Activated naive CD8-positive, alpha-beta T cell treated with anti-CD3 and anti-CD28 coated beads for 36 hours (primary cell): ENCODE measurements at regions not wholly inside any gene's neighbourhood (a gene's known extent, or its start where the extent isn't known, plus 50 kb on each side); places are given as distances from the start of the nearest gene placed in this dataset.

Experiments
- DNase-seq: peaks from one replicate; pipeline ENCODE4 v3.0.0; 2021
- H3K27ac Mint-ChIP-seq: one replicate; pipeline ENCODE4 v1.8.0; 2022; ENCODE audit warnings: mild to moderate bottlenecking, moderate library complexity, mixed read lengths
- H3K27me3 Mint-ChIP-seq: one replicate; pipeline ENCODE4 v1.8.0; 2022; ENCODE audit warnings: mild to moderate bottlenecking, mixed read lengths
- H3K36me3 Mint-ChIP-seq: one replicate; pipeline ENCODE4 v1.8.0; 2021; ENCODE audit warnings: mild to moderate bottlenecking, mixed read lengths
- H3K4me1 Mint-ChIP-seq: one replicate; pipeline ENCODE4 v1.8.0; 2021; ENCODE audit warnings: mixed read lengths
- H3K4me3 Mint-ChIP-seq: one replicate; pipeline ENCODE4 v1.8.0; 2022; ENCODE audit warnings: mild to moderate bottlenecking, moderate library complexity, mixed read lengths
- H3K9me3 Mint-ChIP-seq: one replicate; pipeline ENCODE4 v1.8.0; 2022; ENCODE audit warnings: mixed read lengths

- H3K4me1 Mint-ChIP-seq = no peaks in the 10 kb centered on the region
- no peaks in the 10 kb centered on the region for H3K36me3 Mint-ChIP-seq
- no peaks in the 10 kb centered on the region for H3K27me3 Mint-ChIP-seq
- no peak overlapping the region for H3K27ac Mint-ChIP-seq
- no peak overlapping the region for H3K4me3 Mint-ChIP-seq
- no peak for DNase-seq
- peaks cover under 1% of the 10 kb centered on the region for H3K9me3 Mint-ChIP-seq
Observed at GRCh38 chr2:82697231-82697630, 1761.8 kb downstream of the SUCLG1 start.

- Mint-ChIP-seq H3K27me3 (no peaks in the 10 kb centered on the region), H3K4me3 (no peak overlapping the region), H3K9me3 (no peaks in the 10 kb centered on the region), H3K4me1 (no peaks in the 10 kb centered on the region), H3K27ac (no peak overlapping the region), H3K36me3 (no peaks in the 10 kb centered on the region)
- DNase-seq = no peak
Observed at GRCh38 chr2:82694431-82694830, 1764.6 kb downstream of the SUCLG1 start.

- Mint-ChIP-seq H3K27me3 (no peaks in the 10 kb centered on the region), H3K36me3 (no peaks in the 10 kb centered on the region), H3K4me3 (no peak overlapping the region), H3K4me1 (no peaks in the 10 kb centered on the region), H3K27ac (no peak overlapping the region), H3K9me3 (no peaks in the 10 kb centered on the region)
- DNase-seq = no peak
Observed at GRCh38 chr2:82690757-82691411, 1768.2 kb downstream of the SUCLG1 start.

- H3K27me3 Mint-ChIP-seq = no peaks in the 10 kb centered on the region
- H3K27ac Mint-ChIP-seq = no peak overlapping the region
- no peak overlapping the region for H3K4me3 Mint-ChIP-seq
- no peaks in the 10 kb centered on the region for H3K36me3 Mint-ChIP-seq
- no peaks in the 10 kb centered on the region for H3K4me1 Mint-ChIP-seq
- DNase-seq = no peak
- H3K9me3 Mint-ChIP-seq = peaks cover 7% of the 10 kb centered on the region
Observed at GRCh38 chr2:82675186-82675585, 1783.9 kb downstream of the SUCLG1 start.

- Mint-ChIP-seq H3K36me3 (no peaks in the 10 kb centered on the region), H3K27ac (no peak overlapping the region), H3K9me3 (peaks cover 5% of the 10 kb centered on the region), H3K27me3 (no peaks in the 10 kb centered on the region), H3K4me3 (no peak overlapping the region), H3K4me1 (no peaks in the 10 kb centered on the region)
- DNase-seq = no peak
Observed at GRCh38 chr2:82674652-82675051, 1784.4 kb downstream of the SUCLG1 start.

GRCh38 chr2:82667491-82667890, 1791.6 kb downstream of the SUCLG1 start:
- Mint-ChIP-seq H3K4me3 (no peak overlapping the region), H3K27me3 (no peaks in the 10 kb centered on the region), H3K4me1 (no peaks in the 10 kb centered on the region), H3K27ac (no peak overlapping the region), H3K36me3 (no peaks in the 10 kb centered on the region), H3K9me3 (no peaks in the 10 kb centered on the region)
- no peak for DNase-seq

GRCh38 chr2:82665691-82666090, 1793.4 kb downstream of the SUCLG1 start:
- H3K36me3 Mint-ChIP-seq = no peaks in the 10 kb centered on the region
- DNase-seq = no peak

GRCh38 chr2:82657106-82657505, 1802.0 kb downstream of the SUCLG1 start:
- H3K36me3 Mint-ChIP-seq = no peaks in the 10 kb centered on the region
- DNase-seq = no peak
- no peaks in the 10 kb centered on the region for H3K27me3 Mint-ChIP-seq
- H3K4me3 Mint-ChIP-seq = no peak overlapping the region
- H3K4me1 Mint-ChIP-seq = no peaks in the 10 kb centered on the region
- H3K27ac Mint-ChIP-seq = no peak overlapping the region
- H3K9me3 Mint-ChIP-seq = peaks cover 2% of the 10 kb centered on the region

More at GRCh38 chr2:82665691-82666090, 1793.4 kb downstream of the SUCLG1 start:
- no peak overlapping the region for H3K4me3 Mint-ChIP-seq
- no peaks in the 10 kb centered on the region for H3K4me1 Mint-ChIP-seq
- H3K27ac Mint-ChIP-seq = no peak overlapping the region
- H3K27me3 Mint-ChIP-seq = no peaks in the 10 kb centered on the region
- H3K9me3 Mint-ChIP-seq = no peaks in the 10 kb centered on the region

GRCh38 chr2:82656420-82656819, 1802.7 kb downstream of the SUCLG1 start:
- Mint-ChIP-seq H3K27me3 (no peaks in the 10 kb centered on the region), H3K36me3 (no peaks in the 10 kb centered on the region), H3K27ac (no peak overlapping the region), H3K4me1 (no peaks in the 10 kb centered on the region), H3K9me3 (peaks cover 2% of the 10 kb centered on the region), H3K4me3 (no peak overlapping the region)
- no peak for DNase-seq

GRCh38 chr2:82652117-82652516, 1807.0 kb downstream of the SUCLG1 start:
- no peak overlapping the region for H3K4me3 Mint-ChIP-seq
- no peak for DNase-seq
- no peak overlapping the region for H3K27ac Mint-ChIP-seq
- no peaks in the 10 kb centered on the region for H3K27me3 Mint-ChIP-seq
- no peaks in the 10 kb centered on the region for H3K4me1 Mint-ChIP-seq
- H3K9me3 Mint-ChIP-seq = peaks cover 13% of the 10 kb centered on the region
- no peaks in the 10 kb centered on the region for H3K36me3 Mint-ChIP-seq

GRCh38 chr2:82650038-82650437, 1809.0 kb downstream of the SUCLG1 start:
- Mint-ChIP-seq H3K4me3 (no peak overlapping the region), H3K36me3 (no peaks in the 10 kb centered on the region), H3K27me3 (no peaks in the 10 kb centered on the region), H3K4me1 (no peaks in the 10 kb centered on the region), H3K27ac (no peak overlapping the region), H3K9me3 (peaks cover 23% of the 10 kb centered on the region)
- no peak for DNase-seq

- Mint-ChIP-seq H3K9me3 (peaks cover 13% of the 10 kb centered on the region), H3K4me1 (no peaks in the 10 kb centered on the region)
Observed at GRCh38 chr2:82641598-82642180, 1817.4 kb downstream of the SUCLG1 start.

GRCh38 chr2:82636402-82637020, 1822.6 kb downstream of the SUCLG1 start:
- DNase-seq = no peak
- H3K36me3 Mint-ChIP-seq = no peaks in the 10 kb centered on the region
- H3K27me3 Mint-ChIP-seq = no peaks in the 10 kb centered on the region
- H3K4me1 Mint-ChIP-seq = no peaks in the 10 kb centered on the region
- H3K9me3 Mint-ChIP-seq = no peaks in the 10 kb centered on the region
- H3K27ac Mint-ChIP-seq = no peak overlapping the region
- no peak overlapping the region for H3K4me3 Mint-ChIP-seq

More at GRCh38 chr2:82641598-82642180, 1817.4 kb downstream of the SUCLG1 start:
- no peak for DNase-seq
- Mint-ChIP-seq H3K36me3 (no peaks in the 10 kb centered on the region), H3K27me3 (no peaks in the 10 kb centered on the region), H3K27ac (no peak overlapping the region), H3K4me3 (no peak overlapping the region)

- H3K4me3 Mint-ChIP-seq = no peak overlapping the region
- H3K4me1 Mint-ChIP-seq = no peaks in the 10 kb centered on the region
- H3K27ac Mint-ChIP-seq = no peak overlapping the region
- no peaks in the 10 kb centered on the region for H3K36me3 Mint-ChIP-seq
- H3K27me3 Mint-ChIP-seq = no peaks in the 10 kb centered on the region
- DNase-seq = no peak
- peaks cover 5% of the 10 kb centered on the region for H3K9me3 Mint-ChIP-seq
Observed at GRCh38 chr2:82599021-82599420, 1860.1 kb downstream of the SUCLG1 start.

- H3K4me3 Mint-ChIP-seq = no peak overlapping the region
- H3K27me3 Mint-ChIP-seq = no peaks in the 10 kb centered on the region
- H3K27ac Mint-ChIP-seq = no peak overlapping the region
- H3K9me3 Mint-ChIP-seq = peaks cover 5% of the 10 kb centered on the region
- no peak for DNase-seq
- no peaks in the 10 kb centered on the region for H3K4me1 Mint-ChIP-seq
- no peaks in the 10 kb centered on the region for H3K36me3 Mint-ChIP-seq
Observed at GRCh38 chr2:82596581-82596980, 1862.5 kb downstream of the SUCLG1 start.

GRCh38 chr2:82591718-82592117, 1867.4 kb downstream of the SUCLG1 start:
- no peak for DNase-seq
- Mint-ChIP-seq H3K4me1 (no peaks in the 10 kb centered on the region), H3K9me3 (peaks cover 7% of the 10 kb centered on the region), H3K4me3 (no peak overlapping the region), H3K27me3 (no peaks in the 10 kb centered on the region), H3K27ac (no peak overlapping the region), H3K36me3 (no peaks in the 10 kb centered on the region)
